ENCODE measurements at regions not wholly inside any gene's neighbourhood (a gene's known extent, or its start where the extent isn't known, plus 50 kb on each side); places are given as distances from the start of the nearest gene placed in this dataset.

- TF ChIP-seq POLR2A (IDR thresholded peaks at IDR 0.05; ENCODE audit: low read depth, low read length) (no peak), POLR2AphosphoS5 (IDR thresholded peaks at IDR 0.05; ENCODE audit: low read depth, low read length) (no peak), TAF1 (IDR thresholded peaks at IDR 0.05; ENCODE audit: low read depth, low read length) (no peak), POU2F2 (IDR thresholded peaks at IDR 0.05; ENCODE audit: low read depth, low read length) (no peak), SPI1 (IDR thresholded peaks at IDR 0.05; ENCODE audit: low read depth, low read length) (no peak), PAX5 (IDR thresholded peaks at IDR 0.05; ENCODE audit: insufficient read depth, low read length, severe bottlenecking) (no peak)
These were observed 190.7 kb downstream of the C7orf25 start for GRCh38 chr7:42720991-42721796.
